ENCODE measurements at regions not wholly inside any gene's neighbourhood (a gene's known extent, or its start where the extent isn't known, plus 50 kb on each side); places are given as distances from the start of the nearest gene placed in this dataset.

DNA sequence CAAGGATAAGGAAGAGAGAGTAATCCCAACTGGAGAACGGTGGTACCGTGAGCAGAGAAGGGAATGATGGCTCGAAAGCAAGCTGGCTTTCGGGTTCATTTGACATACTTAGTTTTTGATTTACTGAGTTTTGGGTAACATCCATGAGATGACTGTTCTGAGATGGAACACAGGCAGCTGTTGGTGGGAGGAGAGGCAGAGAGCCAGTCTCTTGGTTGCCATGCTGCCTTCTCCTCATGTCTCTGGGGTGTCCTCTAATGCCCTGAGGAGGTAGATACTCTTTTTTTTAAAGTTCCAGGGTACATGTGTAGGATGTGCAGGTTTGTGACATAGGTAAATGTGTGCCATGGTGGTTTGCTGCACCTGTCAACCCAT, 76.4 kb upstream of the NRP1 start:
- WGBS = 95% methylated on average over 4 of the region's 4 CpGs
- no peaks in the 10 kb centered on the region for H3K27me3 ChIP-seq (ENCODE audit: control insufficient read depth, insufficient read depth)
- H3K27ac ChIP-seq (ENCODE audit: low read length) = no peak overlapping the region
- H3K4me1 ChIP-seq (ENCODE audit: control insufficient read depth, insufficient read depth, low read length) = peaks cover 4% of the 10 kb centered on the region
- intact Hi-C loops (cut with DNase I) = no loop called here
- ATAC-seq = no peak
- no peaks in the 10 kb centered on the region for H3K9me3 ChIP-seq (ENCODE audit: control insufficient read depth, low read length)
- no peak for DNase-seq
- no peak overlapping the region for H3K4me3 ChIP-seq (ENCODE audit: low read length)

DNA sequence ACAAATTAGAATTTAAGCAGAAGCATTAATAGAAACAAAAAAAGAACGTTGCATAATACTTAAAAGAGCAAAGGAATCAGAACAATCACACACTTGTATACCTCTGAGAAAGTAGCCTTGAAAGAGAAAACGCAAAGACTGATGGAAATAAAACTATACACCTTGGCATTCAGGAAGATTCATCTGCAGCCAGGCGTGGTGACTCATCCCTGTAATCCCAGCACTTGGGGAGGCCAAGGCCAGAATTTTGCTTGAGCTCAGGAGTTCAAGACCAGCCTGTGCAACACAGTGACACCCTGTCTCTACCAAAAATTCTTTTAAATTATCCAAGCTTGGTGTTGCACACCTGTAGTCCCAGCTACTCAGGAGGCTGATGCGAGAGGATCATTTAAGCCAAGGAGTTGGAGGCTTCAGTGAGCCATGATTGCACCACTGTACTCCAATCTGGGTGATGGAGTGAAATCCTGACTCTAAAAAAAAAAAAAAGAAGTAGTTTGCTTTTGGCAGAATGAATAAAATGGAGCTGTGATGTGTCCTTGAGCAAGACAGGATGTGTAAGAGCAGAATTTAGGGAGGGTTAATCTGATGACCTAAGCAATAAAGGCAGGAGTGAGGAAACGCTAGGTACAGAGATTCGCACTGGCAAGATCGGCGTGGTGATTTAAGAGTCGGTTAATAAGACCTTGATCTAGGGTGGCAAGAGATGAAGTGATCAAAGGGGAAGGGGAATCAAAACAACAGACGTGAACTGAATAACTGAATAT, 75.8 kb upstream of the NRP1 start:
- WGBS = 95% methylated on average over 10 of the region's 10 CpGs
- intact Hi-C loops (cut with DNase I) = no loop called here
- Histone ChIP-seq H3K27me3 (ENCODE audit: control insufficient read depth, insufficient read depth) (no peaks in the 10 kb centered on the region), H3K4me3 (ENCODE audit: low read length) (no peak overlapping the region), H3K4me1 (ENCODE audit: control insufficient read depth, insufficient read depth, low read length) (peaks cover 4% of the 10 kb centered on the region), H3K9me3 (ENCODE audit: control insufficient read depth, low read length) (no peaks in the 10 kb centered on the region), H3K27ac (ENCODE audit: low read length) (no peak overlapping the region)
- no peak for DNase-seq
- ATAC-seq = no peak

DNA sequence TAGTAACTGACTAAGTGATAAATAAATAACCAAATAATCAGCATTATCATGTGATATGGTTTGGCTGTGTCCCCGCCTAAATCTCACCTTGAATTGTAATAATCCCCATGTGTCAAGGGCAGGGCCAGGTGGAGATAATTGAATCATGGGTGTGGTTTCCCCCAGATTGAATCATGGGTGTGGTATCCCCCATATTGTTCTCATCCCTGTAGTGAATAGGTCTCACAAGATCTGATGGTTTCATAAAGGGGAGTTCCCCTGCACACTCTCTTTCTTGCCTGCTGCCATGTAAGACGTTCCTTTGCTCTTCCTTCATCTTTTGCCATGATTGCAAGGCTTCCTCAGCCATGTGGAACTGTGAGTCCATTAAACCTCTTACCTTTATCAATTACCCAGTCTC, 72.1 kb upstream of the NRP1 start:
- DNase-seq = no peak
- Histone ChIP-seq H3K4me3 (ENCODE audit: low read length) (no peak overlapping the region), H3K27me3 (ENCODE audit: control insufficient read depth, insufficient read depth) (no peaks in the 10 kb centered on the region), H3K27ac (ENCODE audit: low read length) (no peak overlapping the region), H3K9me3 (ENCODE audit: control insufficient read depth, low read length) (no peaks in the 10 kb centered on the region), H3K4me1 (ENCODE audit: control insufficient read depth, insufficient read depth, low read length) (no peaks in the 10 kb centered on the region)
- WGBS = 91% methylated on average over 2 of the region's 2 CpGs
- no peak for ATAC-seq
- intact Hi-C loops (cut with DNase I) = no loop called here

DNA sequence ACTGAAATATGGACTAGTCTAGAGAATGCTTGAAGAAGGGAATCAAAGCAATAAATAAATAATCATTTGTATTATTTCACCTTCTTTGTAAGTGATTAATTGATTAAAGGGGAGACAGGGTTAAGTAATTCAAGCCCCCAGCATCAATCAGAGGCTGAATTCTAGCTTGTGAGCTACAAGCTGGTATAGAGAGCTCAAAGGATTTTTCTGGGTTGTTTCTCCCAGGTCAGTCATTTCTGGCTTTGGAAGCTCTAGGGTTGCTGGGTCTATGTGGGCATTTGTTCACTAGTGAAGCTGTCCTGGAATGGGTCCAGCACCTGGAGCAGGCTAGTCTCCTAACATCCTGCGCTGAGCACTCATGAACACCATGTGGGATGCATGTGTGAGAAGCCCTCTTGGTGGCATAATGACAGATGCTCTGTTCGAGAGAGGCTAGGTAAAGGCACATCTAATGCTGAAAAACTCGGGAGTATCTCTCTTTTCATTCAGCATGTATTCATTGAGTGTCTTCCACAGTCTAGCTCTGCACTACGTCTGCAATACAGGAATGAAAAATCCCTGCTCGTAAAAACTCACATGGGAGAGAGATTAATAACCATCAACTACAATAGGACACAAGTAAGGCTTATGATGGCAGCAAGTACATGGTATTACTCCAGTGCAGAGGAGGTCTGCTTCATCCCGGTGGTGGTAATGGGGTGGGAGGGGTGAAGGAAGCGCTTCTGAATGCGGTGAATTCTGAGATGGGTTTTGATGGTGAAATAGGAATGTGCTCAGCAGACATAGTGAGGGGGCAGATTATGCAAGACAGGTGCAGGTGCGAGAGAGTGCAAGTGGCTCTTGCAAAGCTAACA, 68.0 kb upstream of the NRP1 start:
- DNase-seq (no peak), ATAC-seq (no peak)
- Histone ChIP-seq H3K27ac (ENCODE audit: low read length) (no peak overlapping the region), H3K9me3 (ENCODE audit: control insufficient read depth, low read length) (no peaks in the 10 kb centered on the region), H3K4me3 (ENCODE audit: low read length) (no peak overlapping the region), H3K27me3 (ENCODE audit: control insufficient read depth, insufficient read depth) (no peaks in the 10 kb centered on the region), H3K4me1 (ENCODE audit: control insufficient read depth, insufficient read depth, low read length) (no peaks in the 10 kb centered on the region)
- intact Hi-C loops (cut with DNase I) = no loop called here
- WGBS = 85% methylated on average over 9 of the region's 9 CpGs

DNA sequence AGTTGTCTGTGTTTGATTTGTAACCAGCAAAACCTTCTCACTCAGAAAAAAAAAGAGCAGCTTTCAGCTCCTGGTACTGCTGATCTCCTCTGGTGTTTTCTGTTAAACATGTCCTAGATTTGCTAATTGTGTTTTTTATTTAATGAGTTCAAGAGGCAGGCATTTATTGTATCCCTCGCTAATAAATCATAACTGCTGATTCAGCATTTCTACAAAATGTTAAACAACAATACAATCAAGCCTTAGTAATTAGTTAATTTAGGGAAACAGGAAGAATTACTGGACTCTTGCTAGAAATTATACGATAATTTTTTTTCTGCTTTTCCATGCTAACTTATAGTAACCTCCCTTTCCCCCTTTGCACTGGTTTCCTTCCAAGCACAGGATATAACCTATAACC, 66.8 kb upstream of the NRP1 start:
- H3K4me3 ChIP-seq (ENCODE audit: low read length) = no peak overlapping the region
- WGBS = 78% methylated on average over 2 of the region's 2 CpGs
- H3K4me1 ChIP-seq (ENCODE audit: control insufficient read depth, insufficient read depth, low read length) = no peaks in the 10 kb centered on the region
- ATAC-seq (no peak), DNase-seq (no peak)
- H3K27me3 ChIP-seq (ENCODE audit: control insufficient read depth, insufficient read depth) = no peaks in the 10 kb centered on the region
- intact Hi-C loops (cut with DNase I) = no loop called here
- H3K27ac ChIP-seq (ENCODE audit: low read length) = no peak overlapping the region
- no peaks in the 10 kb centered on the region for H3K9me3 ChIP-seq (ENCODE audit: control insufficient read depth, low read length)

DNA sequence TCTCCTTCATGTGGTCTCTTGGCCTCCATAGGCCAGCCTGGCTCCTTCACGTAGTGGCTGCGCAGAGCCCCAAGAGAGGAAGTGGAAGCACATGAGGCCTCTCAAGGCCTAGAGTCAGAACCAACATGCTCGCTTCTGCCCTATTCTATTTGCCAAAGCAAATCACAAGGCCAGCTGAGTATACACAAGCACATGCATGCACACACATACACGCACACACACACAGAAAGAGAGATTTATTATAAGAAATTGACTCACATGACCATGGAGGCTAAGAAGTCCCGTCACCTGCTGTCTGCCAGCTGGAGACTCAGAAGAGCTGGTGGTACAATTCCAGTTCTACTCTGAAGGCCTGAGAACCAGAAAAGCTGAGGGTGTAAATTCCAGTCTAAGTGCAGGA, 64.3 kb upstream of the NRP1 start:
- no peak overlapping the region for H3K4me3 ChIP-seq (ENCODE audit: low read length)
- no peaks in the 10 kb centered on the region for H3K4me1 ChIP-seq (ENCODE audit: control insufficient read depth, insufficient read depth, low read length)
- no peaks in the 10 kb centered on the region for H3K27me3 ChIP-seq (ENCODE audit: control insufficient read depth, insufficient read depth)
- WGBS = 86% methylated on average over 5 of the region's 5 CpGs
- H3K27ac ChIP-seq (ENCODE audit: low read length) = no peak overlapping the region
- H3K9me3 ChIP-seq (ENCODE audit: control insufficient read depth, low read length) = no peaks in the 10 kb centered on the region
- intact Hi-C loops (cut with DNase I) = no loop called here
- no peak for ATAC-seq
- DNase-seq = no peak

DNA sequence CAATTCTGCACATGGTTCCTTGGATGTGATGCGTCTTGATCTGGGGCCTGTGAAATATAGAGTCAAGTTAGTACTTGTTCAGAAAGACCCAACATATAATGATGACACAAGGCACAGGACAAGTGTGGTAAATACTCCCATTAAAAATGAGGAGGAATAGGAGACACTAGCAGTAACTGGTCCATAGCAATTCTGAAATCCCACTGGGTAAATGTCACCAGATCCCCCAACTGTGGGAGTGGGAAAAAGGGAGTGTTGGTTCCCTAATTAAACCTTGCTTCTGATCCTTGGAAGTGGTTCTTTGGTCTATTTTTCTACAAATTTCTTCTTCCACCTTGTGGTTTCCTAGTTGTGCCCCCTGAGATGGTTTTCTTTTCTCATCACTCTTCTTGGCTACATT, 62.5 kb upstream of the NRP1 start:
- intact Hi-C loops (cut with DNase I) = no loop called here

DNA sequence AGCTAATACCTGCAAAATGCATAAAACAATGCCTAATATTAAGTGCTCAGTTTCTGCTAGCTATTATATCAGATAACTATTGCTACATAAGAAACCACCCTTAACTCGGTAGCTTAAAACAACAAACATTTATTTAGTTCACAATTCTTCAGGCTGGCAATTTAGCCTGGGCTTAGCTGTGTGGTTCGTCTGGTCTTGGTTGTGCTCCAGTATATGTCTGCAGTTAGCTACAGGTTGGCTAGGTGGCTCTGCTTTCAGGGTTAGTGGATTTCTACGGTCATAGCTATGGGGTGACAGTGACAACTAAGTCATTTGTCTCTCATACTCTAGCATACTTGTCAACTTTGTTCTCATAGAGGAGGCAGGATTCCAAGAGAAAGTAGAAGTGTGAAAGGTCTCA, 61.8 kb upstream of the NRP1 start:
- intact Hi-C loops (cut with DNase I) = no loop called here
- no peak overlapping the region for H3K4me3 ChIP-seq (ENCODE audit: low read length)
- WGBS = 90% methylated on average over 3 of the region's 3 CpGs
- H3K27me3 ChIP-seq (ENCODE audit: control insufficient read depth, insufficient read depth) = no peaks in the 10 kb centered on the region
- ATAC-seq = no peak
- DNase-seq = no peak
- no peaks in the 10 kb centered on the region for H3K9me3 ChIP-seq (ENCODE audit: control insufficient read depth, low read length)
- H3K4me1 ChIP-seq (ENCODE audit: control insufficient read depth, insufficient read depth, low read length) = no peaks in the 10 kb centered on the region
- H3K27ac ChIP-seq (ENCODE audit: low read length) = no peak overlapping the region

More for the DNA sequence above, 62.5 kb upstream of the NRP1 start:
- WGBS = 42% methylated on average over 1 of the region's 1 CpG
- Histone ChIP-seq H3K27me3 (ENCODE audit: control insufficient read depth, insufficient read depth) (no peaks in the 10 kb centered on the region), H3K4me1 (ENCODE audit: control insufficient read depth, insufficient read depth, low read length) (no peaks in the 10 kb centered on the region), H3K9me3 (ENCODE audit: control insufficient read depth, low read length) (no peaks in the 10 kb centered on the region), H3K27ac (ENCODE audit: low read length) (no peak overlapping the region), H3K4me3 (ENCODE audit: low read length) (no peak overlapping the region)
- no peak for ATAC-seq
- no peak for DNase-seq

DNA sequence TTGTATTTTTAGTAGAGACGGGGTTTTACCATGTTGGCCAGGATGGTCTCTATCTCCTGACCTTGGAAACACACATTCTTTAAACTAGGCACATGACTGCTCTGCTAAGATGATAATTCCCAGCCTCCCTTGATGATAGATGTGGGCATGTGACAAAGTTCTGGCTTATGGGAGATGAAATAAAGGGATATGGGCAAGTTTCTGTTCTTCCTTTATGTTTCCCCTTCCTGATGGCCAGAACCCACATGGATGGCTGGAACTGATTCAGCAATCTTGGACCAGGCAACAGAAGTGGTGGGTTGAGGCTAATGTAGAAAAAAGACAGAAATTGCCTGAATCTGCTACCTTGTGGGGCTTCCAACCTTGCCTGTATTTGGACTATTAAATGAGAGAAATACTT, 60.7 kb upstream of the NRP1 start:
- DNase-seq (no peak), ATAC-seq (no peak)
- H3K4me3 ChIP-seq (ENCODE audit: low read length) = no peak overlapping the region
- no peak overlapping the region for H3K27ac ChIP-seq (ENCODE audit: low read length)
- no peaks in the 10 kb centered on the region for H3K9me3 ChIP-seq (ENCODE audit: control insufficient read depth, low read length)
- 69% methylated on average over 1 of the region's 1 CpG for WGBS
- H3K4me1 ChIP-seq (ENCODE audit: control insufficient read depth, insufficient read depth, low read length) = no peaks in the 10 kb centered on the region
- H3K27me3 ChIP-seq (ENCODE audit: control insufficient read depth, insufficient read depth) = no peaks in the 10 kb centered on the region
- intact Hi-C loops (cut with DNase I) = no loop called here

DNA sequence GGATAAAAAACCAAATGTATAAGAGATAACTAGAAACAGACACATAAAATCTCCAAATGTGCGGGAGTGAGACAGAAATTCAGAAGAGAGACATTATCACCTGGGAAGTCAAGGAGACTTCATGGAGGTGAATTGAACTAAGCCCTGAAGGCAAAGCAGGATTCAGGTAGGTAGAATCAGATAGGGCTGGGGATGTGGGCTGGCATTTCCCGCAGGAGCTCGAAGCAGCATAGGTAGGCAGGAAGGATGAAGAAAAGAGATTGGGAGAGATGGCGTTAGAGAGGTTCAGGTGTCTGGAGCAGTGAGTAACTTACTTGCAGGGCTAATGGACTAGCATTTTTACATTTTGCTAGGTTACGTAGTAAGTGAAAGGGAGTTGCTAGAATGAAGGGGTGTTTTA, 58.2 kb upstream of the NRP1 start:
- Histone ChIP-seq H3K9me3 (ENCODE audit: control insufficient read depth, low read length) (no peaks in the 10 kb centered on the region), H3K27me3 (ENCODE audit: control insufficient read depth, insufficient read depth) (no peaks in the 10 kb centered on the region), H3K27ac (ENCODE audit: low read length) (no peak overlapping the region), H3K4me3 (ENCODE audit: low read length) (no peak overlapping the region), H3K4me1 (ENCODE audit: control insufficient read depth, insufficient read depth, low read length) (no peaks in the 10 kb centered on the region)
- 91% methylated on average over 5 of the region's 5 CpGs for WGBS
- no peak for ATAC-seq
- intact Hi-C loops (cut with DNase I) = no loop called here
- no peak for DNase-seq

DNA sequence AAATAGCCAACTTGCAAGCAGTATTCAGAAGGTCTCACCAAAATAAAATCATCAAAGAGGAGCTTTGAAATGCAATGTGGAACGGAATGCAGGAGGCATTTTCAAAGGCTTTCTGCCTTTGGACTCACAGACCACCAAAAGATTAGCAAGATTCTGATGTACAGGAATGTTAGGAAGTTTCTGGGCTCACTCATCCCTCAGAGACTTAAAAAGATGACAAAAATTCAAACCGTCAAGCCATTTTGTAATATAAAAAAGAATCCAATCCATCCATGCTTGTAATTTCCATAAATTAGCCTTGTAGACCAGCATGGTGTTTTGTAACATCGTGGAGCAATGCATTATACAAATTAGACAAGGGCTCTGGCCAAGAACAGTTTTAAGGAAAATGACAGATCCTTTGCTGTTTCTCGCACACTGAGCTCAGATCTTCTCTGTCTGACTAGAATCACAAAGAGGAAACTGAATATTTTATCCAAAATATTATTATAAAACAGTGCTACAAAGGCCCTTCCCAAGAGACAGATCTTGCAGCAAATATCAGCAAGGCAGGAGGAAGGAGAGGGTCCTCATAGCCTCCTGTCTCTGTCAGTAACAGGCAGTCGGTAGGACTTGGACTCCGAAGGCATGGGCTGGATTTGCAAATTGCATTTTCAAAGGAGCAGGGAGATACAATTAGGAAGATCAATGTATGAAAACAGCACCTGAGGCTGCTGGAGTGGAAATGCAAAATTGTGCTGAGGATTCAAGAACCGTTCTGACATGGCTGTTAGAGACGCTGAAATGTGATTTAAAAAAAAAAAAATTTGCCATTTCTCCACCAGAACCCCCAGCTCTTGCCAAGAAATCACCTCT, 57.4 kb upstream of the NRP1 start:
- DNase-seq (no peak), ATAC-seq (no peak)
- WGBS = 82% methylated on average over 8 of the region's 8 CpGs
- Histone ChIP-seq H3K4me1 (ENCODE audit: control insufficient read depth, insufficient read depth, low read length) (no peaks in the 10 kb centered on the region), H3K4me3 (ENCODE audit: low read length) (no peak overlapping the region), H3K9me3 (ENCODE audit: control insufficient read depth, low read length) (no peaks in the 10 kb centered on the region), H3K27ac (ENCODE audit: low read length) (no peak overlapping the region), H3K27me3 (ENCODE audit: control insufficient read depth, insufficient read depth) (no peaks in the 10 kb centered on the region)
- intact Hi-C loops (cut with DNase I) = no loop called here

All from right cardiac atrium (tissue), 5 donors.